Loucy (cell line): ENCODE measurements at regions not wholly inside any gene's neighbourhood (a gene's known extent, or its start where the extent isn't known, plus 50 kb on each side); places are given as distances from the start of the nearest gene placed in this dataset.

Experiments
- H2AFZ ChIP-seq: fragments of 200-600 bp; sonication (generic); 2 replicates; pipeline ENCODE4 v1.6.0; 2016; ENCODE audit warnings: antibody characterized with exemption, mild to moderate bottlenecking, low read length, moderate library complexity
- H3F3A ChIP-seq: fragments of 200-600 bp; 2 replicates; pipeline ENCODE4 v1.6.0; 2016; ENCODE audit warnings: antibody characterized with exemption, low read depth, mild to moderate bottlenecking
- H3K27me3 ChIP-seq: fragments of 200-600 bp; sonication (generic); 2 replicates; pipeline ENCODE4 v1.6.1; 2014; ENCODE audit warnings: low read length, mild to moderate bottlenecking; ENCODE audit not compliant: insufficient read depth, poor library complexity, severe bottlenecking
- H3K36me3 ChIP-seq: fragments of 200-600 bp; sonication (generic); 2 replicates; pipeline ENCODE4 v1.6.1; 2016; ENCODE audit warnings: low read length; ENCODE audit not compliant: insufficient read depth
- H3K4me1 ChIP-seq: fragments of 200-600 bp; sonication (generic); 2 replicates; pipeline ENCODE4 v1.5.1; 2014; ENCODE audit warnings: low read length, mild to moderate bottlenecking; ENCODE audit not compliant: insufficient read depth, poor library complexity, severe bottlenecking
- H3K4me2 ChIP-seq: fragments of 200-600 bp; sonication (generic); 2 replicates; pipeline ENCODE4 v1.6.0; 2014; ENCODE audit warnings: antibody characterized with exemption, low read length, low read depth, mild to moderate bottlenecking; ENCODE audit not compliant: poor library complexity, severe bottlenecking
- H3K4me3 ChIP-seq: fragments of 200-600 bp; sonication (generic); 2 replicates; pipeline ENCODE4 v1.5.1; 2014; ENCODE audit warnings: low read length, mild to moderate bottlenecking, mixed read lengths; ENCODE audit not compliant: poor library complexity, severe bottlenecking
- H3K79me2 ChIP-seq: fragments of 200-600 bp; sonication (generic); 2 replicates; pipeline ENCODE4 v1.6.1; 2014; ENCODE audit warnings: low read length; ENCODE audit not compliant: insufficient read depth
- H3K9ac ChIP-seq: fragments of 200-600 bp; sonication (generic); 2 replicates; pipeline ENCODE4 v1.6.0; 2014; ENCODE audit warnings: mild to moderate bottlenecking, low read depth, low read length, moderate library complexity; ENCODE audit not compliant: poor library complexity, severe bottlenecking
- H3K9me2 ChIP-seq: fragments of 200-600 bp; sonication (generic); replicated peaks from 2 replicates; pipeline ENCODE4 v1.6.1; 2016; ENCODE audit warnings: low read depth, low read length, mixed read lengths
- H3K9me3 ChIP-seq: fragments of 200-600 bp; sonication (generic); 2 replicates; pipeline ENCODE4 v1.6.1; 2014; ENCODE audit warnings: mild to moderate bottlenecking, antibody characterized with exemption, low read length, low read depth; ENCODE audit not compliant: insufficient read depth
- H4K20me1 ChIP-seq: fragments of 200-600 bp; sonication (generic); 2 replicates; pipeline ENCODE4 v1.6.0; 2014; ENCODE audit warnings: antibody characterized with exemption, low read length, mild to moderate bottlenecking; ENCODE audit not compliant: insufficient read depth, poor library complexity, severe bottlenecking
- EZH2phosphoT487 ChIP-seq: fragments of 200-600 bp; IDR thresholded peaks from 2 replicates; pipeline ENCODE4 v1.6.1; 2018; ENCODE audit warnings: antibody characterized with exemption, mild to moderate bottlenecking, moderate library complexity, borderline replicate concordance
- TF ChIP-seq, protein P1 (sequence below): fragments of 200-600 bp; sonication (generic); conservative IDR thresholded peaks from 2 replicates; pipeline ENCODE4 v1.5.1; 2014; ENCODE audit warnings: mild to moderate bottlenecking, antibody characterized with exemption, low read length

DNA sequence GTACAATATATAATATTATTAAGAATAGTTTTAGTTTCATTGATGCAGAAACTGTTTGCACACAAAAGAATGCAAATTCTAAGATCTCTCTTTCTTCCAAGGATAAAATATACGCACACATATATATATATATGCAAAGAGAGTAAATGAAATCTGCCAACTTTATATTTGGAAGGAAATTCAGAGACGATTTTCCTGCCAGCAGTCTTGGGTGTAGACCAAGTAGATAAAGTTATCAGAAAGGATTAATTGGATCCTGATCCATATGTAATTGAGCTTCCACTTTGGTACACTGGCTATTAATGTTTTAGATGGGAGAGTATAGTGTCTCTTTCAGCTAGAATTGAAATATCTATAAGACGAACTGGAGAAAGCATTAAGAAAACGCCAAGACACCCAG lies 295.4 kb upstream of the IL12A start:
- TF ChIP-seq EZH2phosphoT487: no peak
- TF ChIP-seq, protein P1, sequence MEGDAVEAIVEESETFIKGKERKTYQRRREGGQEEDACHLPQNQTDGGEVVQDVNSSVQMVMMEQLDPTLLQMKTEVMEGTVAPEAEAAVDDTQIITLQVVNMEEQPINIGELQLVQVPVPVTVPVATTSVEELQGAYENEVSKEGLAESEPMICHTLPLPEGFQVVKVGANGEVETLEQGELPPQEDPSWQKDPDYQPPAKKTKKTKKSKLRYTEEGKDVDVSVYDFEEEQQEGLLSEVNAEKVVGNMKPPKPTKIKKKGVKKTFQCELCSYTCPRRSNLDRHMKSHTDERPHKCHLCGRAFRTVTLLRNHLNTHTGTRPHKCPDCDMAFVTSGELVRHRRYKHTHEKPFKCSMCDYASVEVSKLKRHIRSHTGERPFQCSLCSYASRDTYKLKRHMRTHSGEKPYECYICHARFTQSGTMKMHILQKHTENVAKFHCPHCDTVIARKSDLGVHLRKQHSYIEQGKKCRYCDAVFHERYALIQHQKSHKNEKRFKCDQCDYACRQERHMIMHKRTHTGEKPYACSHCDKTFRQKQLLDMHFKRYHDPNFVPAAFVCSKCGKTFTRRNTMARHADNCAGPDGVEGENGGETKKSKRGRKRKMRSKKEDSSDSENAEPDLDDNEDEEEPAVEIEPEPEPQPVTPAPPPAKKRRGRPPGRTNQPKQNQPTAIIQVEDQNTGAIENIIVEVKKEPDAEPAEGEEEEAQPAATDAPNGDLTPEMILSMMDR: no peak
- Histone ChIP-seq H3K9ac (no peak overlapping the region), H3K36me3 (no peaks in the 10 kb centered on the region), H3K27me3 (no peaks in the 10 kb centered on the region), H3K4me1 (no peaks in the 10 kb centered on the region), H3F3A (no peaks in the 10 kb centered on the region), H3K9me2 (no peaks in the 10 kb centered on the region), H2AFZ (no peak overlapping the region), H4K20me1 (no peaks in the 10 kb centered on the region), H3K79me2 (no peaks in the 10 kb centered on the region), H3K4me2 (no peak overlapping the region), H3K4me3 (no peak overlapping the region), H3K9me3 (no peaks in the 10 kb centered on the region)

DNA sequence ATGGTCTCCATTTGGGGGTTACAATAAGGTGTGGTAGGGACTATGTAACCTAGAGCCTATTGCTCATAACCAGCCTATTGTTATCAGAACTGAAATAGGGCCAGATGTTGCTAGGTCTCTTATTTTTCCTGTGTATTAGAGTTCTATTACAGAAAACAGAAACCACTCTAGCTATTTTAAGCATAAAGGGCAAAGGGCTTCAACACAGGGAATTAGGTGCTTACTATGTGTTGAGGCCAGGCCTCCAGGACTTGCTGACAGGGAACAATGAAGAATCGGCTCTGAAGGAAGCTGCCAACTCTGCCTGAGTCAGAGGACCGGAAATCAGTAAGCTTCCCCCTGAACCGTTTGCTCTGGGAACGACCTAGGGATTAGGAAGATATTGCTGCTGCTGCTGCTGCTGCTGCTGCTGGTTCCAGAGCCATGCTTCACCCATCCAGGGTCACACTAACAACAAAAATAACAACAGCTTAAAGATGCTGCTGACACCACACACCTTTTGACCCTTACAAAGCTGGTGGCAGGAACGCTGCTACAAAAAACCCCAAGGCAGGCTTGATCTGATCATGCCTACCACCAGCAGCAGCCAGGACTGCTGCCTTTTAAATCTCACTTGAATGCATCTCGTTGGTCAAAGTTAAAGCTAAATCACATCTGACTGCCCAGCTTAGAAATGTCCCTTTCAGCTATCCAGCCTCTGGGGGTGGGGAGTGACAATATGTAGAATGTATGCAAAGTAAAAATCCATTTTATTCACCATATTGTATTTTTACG lies 276.9 kb upstream of the IL12A start:
- Histone ChIP-seq H3K4me2 (no peak overlapping the region), H3K36me3 (no peaks in the 10 kb centered on the region), H4K20me1 (no peaks in the 10 kb centered on the region), H3F3A (no peaks in the 10 kb centered on the region), H3K4me3 (no peak overlapping the region), H2AFZ (no peak overlapping the region), H3K9me2 (no peaks in the 10 kb centered on the region), H3K4me1 (no peaks in the 10 kb centered on the region), H3K9me3 (no peaks in the 10 kb centered on the region), H3K27me3 (no peaks in the 10 kb centered on the region), H3K9ac (no peak overlapping the region), H3K79me2 (no peaks in the 10 kb centered on the region)
- TF ChIP-seq, protein P1: no peak
- TF ChIP-seq EZH2phosphoT487: no peak

DNA sequence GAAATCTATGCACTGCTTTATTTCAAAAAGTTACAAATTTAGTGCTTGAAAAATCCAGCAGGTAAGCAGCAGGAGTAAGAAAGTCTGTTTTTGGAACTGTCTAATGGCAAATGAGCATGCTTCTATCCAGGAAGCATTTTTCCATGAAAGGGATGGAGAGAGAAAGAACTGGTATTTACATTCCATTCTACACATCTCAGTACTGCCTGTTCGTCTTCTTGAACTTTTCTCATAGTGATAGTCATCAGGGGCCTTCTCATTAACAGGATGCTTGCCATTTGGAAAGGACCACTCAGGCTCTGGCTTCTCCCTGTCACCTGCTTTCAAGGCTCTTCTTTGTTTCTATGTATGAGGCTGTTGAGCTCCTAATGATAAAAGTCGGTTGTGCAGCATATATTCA lies 267.3 kb upstream of the IL12A start:
- Histone ChIP-seq H3K4me3 (no peak overlapping the region), H3K27me3 (no peaks in the 10 kb centered on the region), H3K4me2 (no peak overlapping the region), H3K9me3 (no peaks in the 10 kb centered on the region), H4K20me1 (no peaks in the 10 kb centered on the region), H3K9ac (no peak overlapping the region), H3K79me2 (no peaks in the 10 kb centered on the region), H3F3A (no peaks in the 10 kb centered on the region), H2AFZ (no peak overlapping the region), H3K36me3 (no peaks in the 10 kb centered on the region), H3K4me1 (no peaks in the 10 kb centered on the region), H3K9me2 (0 out of 2 replicates have a peak, but pooled peaks cover 6% of the 10 kb centered on the region)
- TF ChIP-seq, protein P1: no peak
- TF ChIP-seq EZH2phosphoT487: no peak
